Right lobe of liver (tissue), 6 donors: ENCODE measurements at regions not wholly inside any gene's neighbourhood (a gene's known extent, or its start where the extent isn't known, plus 50 kb on each side); places are given as distances from the start of the nearest gene placed in this dataset.

Experiments
- ATAC-seq, 4 donors: fragments of 200-7000 bp; cut with Tn5 transposase; one replicate each; pipeline ENCODE4 v1.9.1; 2020; ENCODE audit warnings: mild to moderate bottlenecking in 4 of 4, moderate library complexity in 4 of 4
- DNase-seq, 3 donors: peaks; one replicate each; pipeline ENCODE4 v3.0.0-alpha.2; 2020
- H3K27ac ChIP-seq, 3 donors: fragments of 200-600 bp; one replicate each; pipeline ENCODE4 v1.8.0; 2022
- H3K27me3 ChIP-seq, 2 donors: fragments of 200-600 bp; one replicate each; pipeline ENCODE4 v1.8.0; 2022
- H3K36me3 ChIP-seq, 4 donors: fragments of 200-600 bp; sonication (generic) in 1 of 4; one replicate each; pipeline versions ENCODE4 v1.5.1 to v1.8.0; 2017 to 2022; ENCODE audit warnings: control low read depth in 1 of 4
- H3K4me1 ChIP-seq, 4 donors: fragments of 200-600 bp; sonication (generic) in 1 of 4; one replicate each; pipeline versions ENCODE4 v1.5.1 to v1.8.0; 2017 to 2022; ENCODE audit warnings: control low read depth in 1 of 4
- H3K4me3 ChIP-seq, 3 donors: fragments of 200-600 bp; one replicate each; pipeline ENCODE4 v1.8.0; 2022
- H3K9me3 ChIP-seq, 4 donors: fragments of 200-600 bp; sonication (generic) in 1 of 4; one replicate each; pipeline versions ENCODE4 v1.5.1 to v1.8.0; 2017 to 2022; ENCODE audit warnings: control low read depth in 1 of 4
- CTCF ChIP-seq, 4 donors: fragments of 200-600 bp in 3 of 4; fragments of 450-650 bp in 1 of 4; IDR thresholded peaks; one replicate each; pipeline versions ENCODE4 v1.5.1 to v1.8.0; 2016 to 2022; ENCODE audit warnings: antibody characterized with exemption in 4 of 4, mild to moderate bottlenecking in 2 of 4
- POLR2A ChIP-seq: fragments of 450-650 bp; IDR thresholded peaks from one replicate; pipeline ENCODE4 v1.6.1; 2017; ENCODE audit warnings: antibody characterized with exemption, mild to moderate bottlenecking
- WGBS: methylation state at CpG from one replicate; pipeline ENCODE4 v1.1.6; 2018; ENCODE audit warnings: low coverage, low lambda C conversion rate; ENCODE audit not compliant: insufficient coverage; ENCODE audit errors: missing lambda C conversion rate; 5-methylcytosine and 5-hydroxymethylcytosine counted together
- intact Hi-C, 2 donors: fragments of 100-400 bp; cut with DNase I; formaldehyde crosslinking; loops; one replicate each; pipeline versions ENCODE4 v1.11.2 to v1.14.1; 2022
- donor health status: DM: no; HTN: yes; CAD: no.
- donor health status: DM: no; HTN: no; CAD: no.
- donor health status: DM: no; HTN: no; CAD: no.
- donor health status: DM: no; HTN: yes; CAD: no.
- donor health status: DM: no; HTN: yes; CAD: no.

- Histone ChIP-seq H3K9me3 (no peaks in the 10 kb centered on the region), H3K27me3 (no peaks in the 10 kb centered on the region), H3K36me3 (no peaks in the 10 kb centered on the region), H3K27ac (no peak overlapping the region), H3K4me1 (no peaks in the 10 kb centered on the region), H3K4me3 (no peak overlapping the region)
- TF ChIP-seq POLR2A (no peak), CTCF (IDR thresholded peaks at IDR 0.05) (no peak)
- intact Hi-C loops = no loop called here
- ATAC-seq = no peak
- 79% methylated on average over 1 of the region's 1 CpG for WGBS
- DNase-seq = no peak
Observed at GRCh38 chr21:28458446-28458845, 534.2 kb downstream of the LTN1 start.

- TF ChIP-seq CTCF (IDR thresholded peaks at IDR 0.05) (no peak), POLR2A (no peak)
- Histone ChIP-seq H3K4me1 (no peaks in the 10 kb centered on the region), H3K27me3 (no peaks in the 10 kb centered on the region), H3K27ac (no peak overlapping the region), H3K4me3 (no peak overlapping the region), H3K9me3 (no peaks in the 10 kb centered on the region), H3K36me3 (no peaks in the 10 kb centered on the region)
- ATAC-seq (peak in 2 of 4 donors; percentile 23 to 71), DNase-seq (no peak)
- intact Hi-C loops = no loop called here
- 49% methylated on average over 4 of the region's 4 CpGs for WGBS
Observed at GRCh38 chr21:28455253-28455600, 537.5 kb downstream of the LTN1 start.

GRCh38 chr21:28454564-28455252, 538.0 kb downstream of the LTN1 start:
- Histone ChIP-seq H3K27ac (no peak overlapping the region), H3K27me3 (no peaks in the 10 kb centered on the region), H3K9me3 (no peaks in the 10 kb centered on the region), H3K4me1 (no peaks in the 10 kb centered on the region), H3K36me3 (no peaks in the 10 kb centered on the region), H3K4me3 (no peak overlapping the region)
- DNase-seq = no peak
- no peak for TF ChIP-seq CTCF (IDR thresholded peaks at IDR 0.05)
- no peak for TF ChIP-seq POLR2A
- 76% methylated on average over 2 of the region's 2 CpGs for WGBS
- intact Hi-C loops = no loop called here
- ATAC-seq = peak in 1 of 4 donors; percentile 34

- intact Hi-C loops = no loop called here
Observed at GRCh38 chr21:28447462-28447861, 545.2 kb downstream of the LTN1 start.

More at GRCh38 chr21:28447462-28447861, 545.2 kb downstream of the LTN1 start:
- Histone ChIP-seq H3K27me3 (no peaks in the 10 kb centered on the region), H3K36me3 (no peaks in the 10 kb centered on the region), H3K4me3 (no peak overlapping the region), H3K9me3 (no peaks in the 10 kb centered on the region), H3K27ac (no peak overlapping the region), H3K4me1 (no peaks in the 10 kb centered on the region)
- ATAC-seq (no peak), DNase-seq (no peak)
- WGBS = 100% methylated on average over 1 of the region's 1 CpG
- TF ChIP-seq POLR2A (no peak), CTCF (IDR thresholded peaks at IDR 0.05) (no peak)
